ENCODE measurements at regions not wholly inside any gene's neighbourhood (a gene's known extent, or its start where the extent isn't known, plus 50 kb on each side); places are given as distances from the start of the nearest gene placed in this dataset.
"Not testable (repeated sequence)": the region's sequence is repeated elsewhere in the genome, so short reads cannot be mapped to it uniquely, and the experiment has no call there.

- DNase-seq: no peak
Observed at GRCh38 chr9:13001989-13002580, 227.3 kb downstream of the LURAP1L start.

DNA sequence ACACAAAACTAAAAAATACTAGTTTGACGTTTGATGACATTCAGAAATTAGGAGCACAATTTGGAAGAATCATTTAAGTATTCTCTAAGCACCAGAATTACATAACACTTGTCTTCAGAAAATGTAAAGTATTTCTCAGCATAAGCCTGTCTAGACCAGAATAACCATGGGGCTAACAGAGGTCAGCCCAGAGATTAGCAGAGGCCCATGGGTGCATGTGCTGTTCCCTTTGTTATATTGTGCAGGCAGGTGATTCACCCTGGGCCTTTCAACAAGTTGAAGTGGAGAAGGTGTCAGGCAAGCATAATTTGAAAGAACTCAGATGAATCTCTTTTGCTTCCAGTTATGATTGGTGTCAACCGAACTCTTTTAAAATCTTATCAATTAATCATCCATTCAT lies 227.9 kb downstream of the LURAP1L start:
- no peak for DNase-seq

- no peak for DNase-seq
Observed at GRCh38 chr9:13009871-13010270, 235.1 kb downstream of the LURAP1L start.

- no peak for DNase-seq
Observed at GRCh38 chr9:13013991-13014883, 239.4 kb downstream of the LURAP1L start.

- no peak for DNase-seq
Observed at GRCh38 chr9:13017260-13017659, 242.4 kb downstream of the LURAP1L start.

- DNase-seq: no peak
Observed at GRCh38 chr9:13020146-13021040, 245.6 kb downstream of the LURAP1L start.

DNA sequence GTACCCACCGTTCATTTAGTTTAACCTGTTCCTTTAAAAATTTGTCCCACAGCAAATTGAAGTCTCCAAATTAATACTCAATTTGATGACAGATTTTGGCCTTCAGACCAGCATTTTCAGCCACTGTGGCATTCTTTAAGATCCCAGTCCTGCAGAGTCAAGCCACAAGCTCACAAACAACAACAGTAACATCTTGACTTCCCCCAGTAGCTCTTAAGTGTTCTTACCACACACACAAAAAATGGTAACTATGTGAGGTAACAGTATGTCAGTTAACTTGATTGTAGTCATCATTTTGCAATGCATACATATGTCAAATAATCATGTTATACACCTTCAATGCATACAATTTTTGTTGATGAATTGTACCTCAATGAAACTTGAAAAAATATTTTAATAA lies 247.9 kb downstream of the LURAP1L start:
- DNase-seq: no peak

- no peak for DNase-seq
Observed at GRCh38 chr9:13023498-13023897, 248.7 kb downstream of the LURAP1L start.

DNA sequence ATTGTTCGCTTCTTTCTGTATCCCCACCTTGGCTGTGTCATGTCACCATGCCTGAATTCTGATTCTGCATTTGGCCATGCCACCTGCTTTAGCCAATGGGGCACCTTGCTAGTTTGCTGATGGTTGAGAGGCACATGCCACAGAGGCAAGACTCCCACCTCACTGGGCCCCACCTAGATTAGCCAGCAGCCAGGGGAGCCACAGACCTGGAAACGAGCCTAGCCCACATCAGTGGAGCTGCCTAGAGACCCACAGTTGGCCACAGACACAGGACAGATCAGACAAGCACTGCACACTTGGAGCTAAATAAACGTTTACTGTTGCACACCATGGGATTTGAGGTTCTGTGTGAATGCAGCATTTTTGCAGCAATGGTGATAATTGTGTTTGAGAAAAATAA lies 252.1 kb downstream of the LURAP1L start:
- no peak for DNase-seq

- no peak for DNase-seq
Observed at GRCh38 chr9:13027879-13028278, 251.6 kb downstream of the MPDZ start.

DNA sequence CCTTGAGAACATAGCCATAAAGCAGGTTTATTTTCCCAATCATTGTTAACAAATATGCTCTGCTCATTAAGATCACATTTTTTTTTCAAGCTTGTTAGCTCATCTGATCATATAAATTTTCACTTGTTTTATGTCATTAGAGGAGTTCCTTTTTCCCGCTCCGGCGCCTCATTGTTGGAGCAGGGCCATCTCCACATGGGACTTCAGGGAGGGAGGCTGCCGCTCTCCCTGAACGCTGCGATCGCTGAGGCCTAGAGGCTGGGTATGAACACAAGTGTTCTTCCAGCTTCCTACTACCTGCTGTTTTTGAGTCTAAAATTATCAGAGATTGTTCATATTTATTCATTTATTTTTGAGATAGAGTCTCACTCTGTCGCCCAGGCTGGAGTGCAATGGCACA lies 246.9 kb downstream of the MPDZ start:
- no peak for DNase-seq

GRCh38 chr9:13033959-13034693 lies 245.4 kb downstream of the MPDZ start:
- peak; percentile 32 for DNase-seq

GRCh38 chr9:13034694-13035002 lies 244.8 kb downstream of the MPDZ start:
- DNase-seq: no peak

DNA sequence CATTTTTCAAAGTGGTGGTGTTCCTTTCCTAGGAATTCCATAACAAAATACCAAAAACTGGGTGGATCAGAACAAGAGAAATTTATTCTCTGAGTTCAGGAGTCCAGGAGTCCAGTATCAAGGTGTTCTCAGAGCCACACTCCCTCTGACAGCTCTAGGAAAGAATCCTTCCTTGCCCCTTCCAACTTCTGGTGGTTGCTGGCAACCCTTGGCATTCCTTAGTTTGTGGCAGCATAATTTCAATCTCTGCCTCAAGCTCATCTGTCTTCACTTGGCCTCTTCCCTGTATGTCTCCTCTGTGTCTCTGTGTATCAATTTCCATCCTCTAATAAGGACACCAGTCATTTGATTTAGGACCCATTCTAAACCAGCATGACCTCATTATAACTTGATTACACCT lies 243.7 kb downstream of the MPDZ start:
- DNase-seq: no peak

- DNase-seq: not testable (repeated sequence)
Observed at GRCh38 chr9:13037808-13038207, 241.7 kb downstream of the MPDZ start.

GRCh38 chr9:13047827-13048587 lies 231.5 kb downstream of the MPDZ start:
- no peak for DNase-seq

GRCh38 chr9:13049223-13049622 lies 230.3 kb downstream of the MPDZ start:
- DNase-seq: no peak

DNA sequence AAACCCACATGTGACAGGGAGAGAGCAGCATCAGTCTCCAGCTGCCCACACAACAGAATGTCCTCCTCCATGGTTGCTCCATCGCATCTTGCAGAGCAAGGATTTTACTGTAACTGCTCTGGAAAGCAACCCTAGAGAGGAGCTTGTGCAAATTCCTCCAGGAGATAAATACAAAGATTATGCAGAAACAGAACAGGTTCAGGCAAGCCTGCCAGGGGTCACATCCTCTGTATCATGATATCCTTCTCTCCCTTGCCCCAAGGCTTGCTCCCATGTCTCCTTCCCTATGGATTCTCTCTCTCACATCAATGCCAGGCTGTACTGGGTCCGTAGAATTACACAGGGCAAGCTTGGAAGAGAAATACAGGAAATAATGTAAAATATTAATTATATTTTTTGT lies 226.0 kb downstream of the MPDZ start:
- DNase-seq: no peak

- no peak for DNase-seq
Observed at GRCh38 chr9:13054389-13054788, 225.1 kb downstream of the MPDZ start.

Data from GDM1 (cell line).